Colon (tissue), 2 donors: ENCODE measurements at regions not wholly inside any gene's neighbourhood (a gene's known extent, or its start where the extent isn't known, plus 50 kb on each side); places are given as distances from the start of the nearest gene placed in this dataset.

ENCODE experiments used
- FAIRE-seq: peaks from 2 replicates; lab custom pipeline; 2012; peaks lifted over from hg19 to GRCh38; lab: Jason Lieb, UNC
- donor health status: control.
- donor health status: control.

DNA sequence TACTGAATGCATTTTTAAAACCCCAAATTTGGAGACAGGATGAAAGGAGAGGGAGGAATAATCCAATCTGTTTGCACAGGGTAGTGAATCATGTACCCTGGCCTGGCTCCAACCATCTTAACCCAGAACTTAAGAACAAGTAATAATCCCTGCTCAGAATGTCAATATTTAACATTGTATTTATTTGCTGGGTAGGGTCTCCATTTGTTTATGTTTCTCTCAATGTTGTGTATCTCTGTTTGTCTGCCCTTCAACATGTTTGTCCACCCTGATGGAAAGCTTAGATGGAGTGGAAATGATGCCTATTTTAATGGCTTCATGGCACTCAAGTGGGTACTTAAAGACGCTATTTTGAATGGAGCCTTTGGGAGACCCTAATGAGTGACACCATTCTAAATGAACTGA lies 54.4 kb upstream of the CDC42BPA start:
- FAIRE-seq = no peak

DNA sequence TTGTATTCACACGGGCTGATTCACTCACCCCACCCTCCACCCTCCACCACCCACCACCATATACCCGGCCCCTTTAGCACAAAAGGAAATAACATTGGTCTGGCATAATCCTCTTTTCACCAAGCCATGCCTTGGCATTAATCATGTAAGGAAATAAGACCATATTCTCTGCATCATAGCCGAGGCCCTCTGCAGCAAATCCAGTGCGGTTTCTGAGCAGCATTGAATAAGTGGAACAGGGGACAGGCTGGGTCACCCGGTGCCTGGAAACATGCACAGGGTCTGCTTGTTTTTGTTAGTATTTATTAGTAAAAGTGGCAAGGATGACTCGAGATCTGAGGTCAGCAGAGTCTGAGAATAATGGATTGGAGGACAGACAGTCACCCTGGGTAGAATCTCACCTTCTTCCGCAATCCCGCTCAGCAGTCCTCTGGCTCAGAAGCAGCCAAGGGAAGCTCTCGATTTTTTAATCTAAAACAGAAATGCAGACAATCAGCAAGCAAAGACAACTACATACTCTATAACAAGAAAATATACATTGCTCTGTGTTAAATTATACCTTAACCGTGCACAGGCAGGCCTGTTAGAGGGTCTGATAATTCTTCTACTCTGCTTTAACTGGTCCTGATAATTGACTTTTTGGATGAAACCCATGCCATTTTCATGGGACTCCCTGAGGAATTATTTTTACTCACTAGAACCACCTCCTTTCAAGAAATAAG lies 52.4 kb upstream of the CDC42BPA start:
- no peak for FAIRE-seq

DNA sequence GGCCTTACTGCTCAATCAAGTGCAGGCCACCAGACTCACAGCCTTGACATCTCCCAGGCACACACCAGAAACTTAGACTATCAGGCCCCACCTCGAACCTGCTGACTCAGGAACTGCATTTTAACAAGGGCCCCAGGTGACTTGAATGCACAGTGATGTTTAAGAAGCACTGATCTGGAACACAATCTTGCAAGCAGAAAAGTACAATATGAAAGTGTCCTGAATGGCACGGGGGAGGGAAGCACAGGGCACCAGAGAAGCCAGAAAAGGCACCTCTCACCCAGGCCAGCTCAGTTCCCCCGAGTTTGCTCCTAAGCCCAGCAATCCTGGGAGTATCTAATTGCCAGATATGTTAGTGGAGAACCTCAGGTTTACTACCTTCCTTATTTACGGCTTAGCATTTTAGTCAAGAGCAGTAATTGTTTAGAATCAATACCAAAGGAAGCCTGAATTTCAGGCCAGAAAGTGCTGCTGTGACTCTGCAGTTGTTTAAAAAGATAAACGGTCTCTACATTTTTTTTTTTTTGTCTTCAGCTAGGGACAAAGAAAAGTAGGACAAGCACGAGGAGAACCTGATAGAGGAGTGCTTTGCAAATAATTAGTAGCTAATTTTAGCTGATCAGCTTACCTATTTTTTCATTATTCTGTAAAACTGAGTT lies 50.9 kb upstream of the CDC42BPA start:
- no peak for FAIRE-seq
